Activated T-cell treated with anti-CD3 and anti-CD28 coated beads, Interleukin-2, amount 50 U/mL, for 72 hours (primary cell): ENCODE measurements at regions not wholly inside any gene's neighbourhood (a gene's known extent, or its start where the extent isn't known, plus 50 kb on each side); places are given as distances from the start of the nearest gene placed in this dataset.

Experiments used
- ATAC-seq, 2 donors: fragments of 150-1000 bp; cut with Tn5 transposase; replicated peaks in 1 of 2; 2 replicates each; pipeline ENCODE4 v1.10.0; 2021; ENCODE audit warnings: moderate library complexity in 2 of 2, mild to moderate bottlenecking in 1 of 2
- DNase-seq, 2 donors: peaks; one replicate each; pipeline ENCODE4 v3.0.0; 2021 to 2022; ENCODE audit warnings: mixed read lengths in 1 of 2
- H3K27ac Mint-ChIP-seq: one replicate; pipeline ENCODE4 v1.8.0; 2022; ENCODE audit warnings: mild to moderate bottlenecking, moderate library complexity, mixed read lengths
- H3K27me3 Mint-ChIP-seq: one replicate; pipeline ENCODE4 v1.8.0; 2022; ENCODE audit warnings: low read depth, mixed read lengths
- H3K36me3 Mint-ChIP-seq, 2 donors: one replicate each; pipeline ENCODE4 v1.8.0; 2022; ENCODE audit warnings: mixed read lengths in 2 of 2, mild to moderate bottlenecking in 1 of 2; ENCODE audit not compliant: insufficient read depth in 2 of 2
- H3K4me1 Mint-ChIP-seq: one replicate; pipeline ENCODE4 v1.8.0; 2022; ENCODE audit warnings: low read depth, mixed read lengths
- H3K4me3 Mint-ChIP-seq, 2 donors: one replicate each; pipeline ENCODE4 v1.8.0; 2022; ENCODE audit warnings: mild to moderate bottlenecking in 2 of 2, mixed read lengths in 2 of 2, moderate library complexity in 2 of 2
- H3K9me3 Mint-ChIP-seq, 2 donors: one replicate each; pipeline ENCODE4 v1.8.0; 2022; ENCODE audit warnings: mixed read lengths in 2 of 2

DNA sequence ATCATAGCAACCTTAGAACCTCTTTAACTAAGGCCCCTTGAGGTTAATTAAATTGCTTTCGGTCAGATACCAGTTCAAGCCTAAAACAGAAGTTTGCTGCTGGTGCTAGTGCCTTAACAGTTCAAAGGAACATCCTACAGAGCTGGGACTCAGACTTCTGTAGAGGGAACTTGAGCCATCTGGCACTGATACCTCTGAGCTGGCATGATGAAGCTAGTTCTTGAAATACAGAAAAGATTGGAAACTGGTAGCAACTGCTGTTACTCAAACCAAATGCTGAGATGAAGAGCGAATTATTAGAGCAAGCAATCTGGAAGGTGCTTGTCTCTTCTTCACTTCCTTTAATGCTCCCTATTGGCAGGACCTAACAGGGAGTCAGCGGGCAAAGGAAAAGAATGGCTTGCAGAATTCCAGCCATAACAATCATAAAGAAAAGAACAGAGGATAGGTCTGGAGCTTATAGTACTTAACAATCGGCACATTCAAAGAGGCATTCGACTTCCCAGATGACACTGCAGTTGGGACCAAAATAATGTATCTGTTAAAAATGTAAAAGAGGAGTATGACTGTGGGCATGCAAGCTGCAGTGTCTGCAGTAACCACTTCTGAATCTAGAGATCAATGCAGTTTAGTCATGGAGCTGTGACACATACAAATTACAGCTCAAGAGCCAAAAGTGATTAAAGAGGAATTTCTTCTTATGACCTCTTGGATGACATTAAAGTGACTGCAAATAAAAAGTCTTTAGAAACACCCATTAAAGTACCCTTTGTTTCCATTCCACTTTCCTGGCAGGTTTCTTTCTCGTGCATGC is 298.9 kb downstream of the PDGFC start:
- Mint-ChIP-seq H3K9me3 (peaks cover 0 to 2% of the 10 kb centered on the region in 2 donors), H3K36me3 (peaks cover 0 to 2% of the 10 kb centered on the region in 2 donors), H3K4me3 (no peak overlapping the region), H3K4me1 (no peaks in the 10 kb centered on the region), H3K27me3 (no peaks in the 10 kb centered on the region), H3K27ac (no peak overlapping the region)
- ATAC-seq (no peak), DNase-seq (no peak)

DNA sequence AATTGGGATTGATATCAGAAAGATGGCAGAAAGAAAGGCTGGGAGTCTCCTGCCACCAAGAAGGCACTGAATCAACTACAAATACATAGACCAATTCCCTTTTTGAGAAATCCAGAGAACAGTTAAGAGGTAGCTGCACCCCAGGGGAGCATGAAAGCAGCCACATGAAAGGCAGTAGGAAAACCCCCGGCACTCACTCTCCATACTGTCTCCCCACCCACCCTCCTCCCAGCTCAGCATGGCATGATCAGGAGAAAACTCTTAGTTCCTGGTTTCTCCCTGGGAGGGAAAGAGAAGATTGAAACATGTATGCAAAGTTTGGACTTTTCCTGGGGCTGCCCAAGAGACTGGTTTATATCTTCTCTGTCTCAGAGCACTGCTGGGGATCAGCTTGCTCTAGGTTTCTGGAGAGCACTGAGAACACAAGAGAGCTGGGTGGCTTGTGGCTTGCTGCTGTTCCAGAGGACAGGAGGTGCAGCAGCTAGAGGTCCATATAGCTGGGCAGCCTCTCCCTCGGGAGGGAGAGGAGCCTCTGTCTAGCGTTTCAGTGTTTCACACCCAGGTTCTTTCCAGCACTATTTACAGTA is 305.7 kb downstream of the PDGFC start:
- no peak overlapping the region for H3K27ac Mint-ChIP-seq
- peaks cover 0 to 2% of the 10 kb centered on the region in 2 donors for H3K36me3 Mint-ChIP-seq
- H3K4me3 Mint-ChIP-seq: no peak overlapping the region
- peaks cover 0 to 4% of the 10 kb centered on the region in 2 donors for H3K9me3 Mint-ChIP-seq
- no peaks in the 10 kb centered on the region for H3K27me3 Mint-ChIP-seq
- DNase-seq: no peak
- no peak for ATAC-seq
- H3K4me1 Mint-ChIP-seq: no peaks in the 10 kb centered on the region

DNA sequence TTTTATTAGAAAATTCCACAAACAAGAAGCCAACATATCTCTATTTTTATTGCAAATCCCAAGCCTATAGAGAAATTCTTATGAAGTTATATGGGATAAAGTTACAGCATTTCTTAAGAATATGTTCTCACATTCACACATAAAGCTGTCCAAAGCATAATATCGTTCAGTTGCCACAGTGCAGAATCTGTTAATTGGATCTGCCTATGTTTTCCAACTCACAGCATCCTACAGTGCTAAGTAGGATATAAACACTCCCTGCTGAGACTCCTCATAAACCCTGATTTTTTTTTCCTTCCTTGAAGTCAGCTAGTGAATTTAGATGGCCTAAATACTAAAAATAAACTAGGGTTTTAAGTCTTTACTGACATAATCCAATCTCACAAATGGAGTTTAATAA is 307.9 kb downstream of the PDGFC start:
- Mint-ChIP-seq H3K9me3 (peaks cover 0 to 3% of the 10 kb centered on the region in 2 donors), H3K4me3 (no peak overlapping the region), H3K4me1 (no peaks in the 10 kb centered on the region), H3K27ac (no peak overlapping the region), H3K27me3 (no peaks in the 10 kb centered on the region), H3K36me3 (no peaks in the 10 kb centered on the region)
- DNase-seq (no peak), ATAC-seq (no peak)

DNA sequence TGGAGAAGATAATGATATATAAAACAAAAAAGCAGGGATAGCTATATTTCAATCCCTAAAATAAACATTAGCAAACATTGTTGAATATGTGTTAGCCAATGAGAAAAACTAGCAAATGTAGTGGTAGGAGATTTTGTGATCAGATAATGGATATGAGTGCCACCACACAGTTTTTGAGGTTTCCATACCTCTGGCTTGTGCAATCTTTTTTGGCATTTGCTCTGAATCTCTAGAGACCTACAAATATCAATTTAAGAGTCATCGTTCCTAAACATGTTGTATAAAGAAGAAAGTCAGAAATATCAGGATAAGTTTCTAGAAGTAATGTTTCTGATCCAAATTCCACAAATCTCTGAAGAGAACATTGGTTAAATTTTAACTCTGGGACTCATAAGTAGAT is 308.7 kb downstream of the PDGFC start:
- no peak overlapping the region for H3K4me3 Mint-ChIP-seq
- peaks cover 0 to 3% of the 10 kb centered on the region in 2 donors for H3K9me3 Mint-ChIP-seq
- ATAC-seq: no peak
- DNase-seq: no peak
- no peaks in the 10 kb centered on the region for H3K27me3 Mint-ChIP-seq
- H3K27ac Mint-ChIP-seq: no peak overlapping the region
- H3K4me1 Mint-ChIP-seq: no peaks in the 10 kb centered on the region
- no peaks in the 10 kb centered on the region for H3K36me3 Mint-ChIP-seq

DNA sequence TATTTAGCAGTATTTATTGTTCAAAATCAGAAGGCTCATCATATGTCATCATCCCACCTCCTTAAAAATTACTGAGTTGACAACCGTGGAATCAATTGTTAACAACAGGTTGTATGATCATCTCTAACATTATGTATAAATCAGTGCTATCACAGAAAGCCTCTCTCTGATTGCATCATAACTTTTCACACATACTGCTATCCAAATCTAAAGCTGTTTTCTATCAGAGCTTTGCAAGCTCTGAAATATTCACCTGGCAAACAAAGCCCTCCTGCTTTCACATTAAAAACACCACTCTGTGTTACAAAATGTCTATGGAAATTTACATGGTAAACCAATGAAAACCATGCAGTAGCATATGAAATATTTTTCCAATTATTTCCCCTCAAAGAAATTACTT is 310.0 kb downstream of the PDGFC start:
- DNase-seq (no peak), ATAC-seq (no peak)
- Mint-ChIP-seq H3K4me3 (no peak overlapping the region), H3K4me1 (no peaks in the 10 kb centered on the region), H3K27me3 (no peaks in the 10 kb centered on the region), H3K36me3 (no peaks in the 10 kb centered on the region), H3K9me3 (peaks cover 0 to 3% of the 10 kb centered on the region in 2 donors), H3K27ac (no peak overlapping the region)

DNA sequence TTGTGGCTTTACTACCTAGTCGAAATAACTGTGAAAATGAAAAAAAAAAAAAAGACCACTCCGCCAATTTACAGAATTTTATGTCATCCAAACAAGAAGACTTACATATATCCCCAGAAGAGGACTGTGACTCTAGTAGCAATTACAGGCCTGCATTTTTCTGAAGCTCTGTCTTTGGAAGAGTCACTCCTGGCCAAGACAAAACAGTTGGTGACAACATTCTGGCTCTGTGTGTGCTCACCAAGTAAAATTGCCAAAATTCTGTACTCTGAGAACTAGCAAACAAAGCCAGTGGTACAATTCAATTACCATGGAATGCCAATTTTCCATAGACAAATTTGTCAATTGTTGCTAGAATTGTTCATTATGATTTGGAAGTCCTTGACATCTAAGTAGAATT is 311.1 kb downstream of the PDGFC start:
- Mint-ChIP-seq H3K4me3 (no peak overlapping the region), H3K9me3 (no peaks in the 10 kb centered on the region), H3K27ac (no peak overlapping the region), H3K27me3 (no peaks in the 10 kb centered on the region), H3K36me3 (no peaks in the 10 kb centered on the region), H3K4me1 (no peaks in the 10 kb centered on the region)
- ATAC-seq: no peak
- DNase-seq: no peak

DNA sequence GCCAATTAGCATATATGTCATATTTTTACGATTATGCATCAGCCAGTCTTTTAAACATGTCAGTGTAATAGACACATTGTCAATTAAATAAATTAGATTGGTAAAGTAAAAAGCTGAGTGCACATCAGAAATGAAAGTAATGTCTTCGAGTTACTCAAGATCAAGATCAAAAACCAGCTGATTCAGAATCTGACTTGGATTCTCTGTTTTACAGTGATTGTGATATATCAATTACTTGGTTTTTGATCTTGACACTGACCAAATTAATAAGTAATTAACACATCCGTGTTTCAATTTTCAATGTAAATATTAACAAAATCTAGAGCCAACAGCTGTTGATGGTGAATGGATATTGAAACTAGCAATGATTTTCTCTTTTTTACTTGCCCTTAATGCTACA is 311.6 kb downstream of the PDGFC start:
- no peak overlapping the region for H3K27ac Mint-ChIP-seq
- no peak overlapping the region for H3K4me3 Mint-ChIP-seq
- H3K27me3 Mint-ChIP-seq: no peaks in the 10 kb centered on the region
- DNase-seq: no peak
- H3K9me3 Mint-ChIP-seq: no peaks in the 10 kb centered on the region
- H3K36me3 Mint-ChIP-seq: no peaks in the 10 kb centered on the region
- H3K4me1 Mint-ChIP-seq: no peaks in the 10 kb centered on the region
- no peak for ATAC-seq

DNA sequence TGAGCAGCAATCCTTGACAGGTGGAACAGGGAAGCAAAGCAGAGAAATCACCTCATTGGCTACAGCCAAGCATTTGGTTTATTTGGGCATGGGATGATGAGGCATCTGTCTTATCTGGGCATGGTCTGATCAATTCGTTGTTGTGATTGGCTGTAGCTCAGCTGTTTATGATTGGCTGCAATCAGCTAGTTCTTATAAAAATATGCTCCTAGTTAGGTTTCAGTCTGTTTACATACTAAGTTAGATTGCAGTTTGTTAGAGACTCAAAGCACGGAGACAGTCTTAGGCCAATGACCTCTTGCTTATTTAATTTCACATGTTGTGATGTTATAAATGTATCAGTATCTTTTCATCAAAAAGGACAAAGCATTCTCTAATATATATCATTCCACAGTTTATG is 312.0 kb downstream of the PDGFC start:
- DNase-seq (no peak), ATAC-seq (no peak)
- H3K4me3 Mint-ChIP-seq: no peak overlapping the region
- H3K4me1 Mint-ChIP-seq: no peaks in the 10 kb centered on the region
- no peaks in the 10 kb centered on the region for H3K27me3 Mint-ChIP-seq
- no peak overlapping the region for H3K27ac Mint-ChIP-seq
- H3K9me3 Mint-ChIP-seq: no peaks in the 10 kb centered on the region
- no peaks in the 10 kb centered on the region for H3K36me3 Mint-ChIP-seq

DNA sequence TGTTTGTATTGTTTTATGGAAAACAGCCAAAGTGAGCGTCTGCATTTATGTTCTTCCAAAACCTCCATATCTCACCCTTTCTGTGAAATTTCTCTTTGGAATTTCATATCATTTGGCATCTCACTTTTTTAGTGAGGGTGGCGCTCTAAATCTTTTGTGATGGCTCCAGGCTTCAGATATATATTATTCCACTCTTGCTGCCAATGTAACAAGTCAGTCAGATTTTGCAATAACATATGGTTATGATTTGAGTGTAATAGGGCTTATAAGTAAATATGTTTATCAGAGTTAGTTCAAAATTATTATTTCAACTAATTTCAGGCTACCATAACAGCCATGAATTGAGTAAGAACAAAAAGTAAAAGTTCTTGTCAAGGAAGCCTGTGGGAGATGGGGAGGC is 314.7 kb downstream of the PDGFC start:
- H3K9me3 Mint-ChIP-seq: no peaks in the 10 kb centered on the region
- DNase-seq: no peak

DNA sequence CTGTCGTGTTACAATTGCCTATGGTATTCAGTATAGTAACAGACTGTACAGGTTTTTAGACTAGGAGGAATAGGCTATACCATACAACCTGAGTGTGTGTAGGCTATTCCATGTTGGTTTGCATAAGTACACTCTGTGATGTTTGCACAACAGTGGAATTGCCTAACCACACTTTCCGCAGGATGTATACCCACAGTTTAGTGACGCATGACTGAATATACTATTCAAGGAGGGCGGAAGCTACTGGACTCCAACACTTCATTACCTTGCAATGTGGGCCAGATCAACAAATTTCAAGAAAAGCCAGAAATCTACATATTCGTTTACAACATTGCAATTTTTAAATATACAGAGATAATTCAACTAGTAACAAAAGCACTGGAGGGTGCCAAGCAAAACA is 317.2 kb downstream of the PDGFC start:
- ATAC-seq (no peak), DNase-seq (no peak)
- Mint-ChIP-seq H3K27me3 (no peaks in the 10 kb centered on the region), H3K27ac (no peak overlapping the region), H3K9me3 (peaks cover 6 to 9% of the 10 kb centered on the region in 2 donors), H3K36me3 (no peaks in the 10 kb centered on the region), H3K4me3 (no peak overlapping the region), H3K4me1 (no peaks in the 10 kb centered on the region)

More for the DNA sequence above, 314.7 kb downstream of the PDGFC start:
- no peak for ATAC-seq
- Mint-ChIP-seq H3K36me3 (no peaks in the 10 kb centered on the region), H3K27me3 (no peaks in the 10 kb centered on the region), H3K4me1 (no peaks in the 10 kb centered on the region), H3K27ac (no peak overlapping the region), H3K4me3 (no peak overlapping the region)

DNA sequence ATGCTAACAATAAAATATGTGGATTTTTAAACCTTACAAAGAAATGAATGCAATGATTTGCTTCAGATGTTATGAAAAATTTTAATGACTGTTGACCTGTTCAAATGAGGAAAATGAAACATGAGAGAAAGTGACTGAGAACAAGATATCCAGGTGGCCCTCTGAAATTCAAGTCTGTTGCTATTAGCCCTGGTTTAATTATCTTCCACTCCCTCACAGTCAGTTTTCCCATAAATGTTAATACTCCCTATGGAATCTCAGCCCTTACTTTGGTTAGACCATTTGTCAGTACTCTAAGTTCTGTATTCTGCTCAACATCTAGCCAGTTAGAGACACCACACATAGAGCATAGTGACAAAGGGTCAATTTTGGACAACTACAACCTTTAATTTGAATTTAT is 327.8 kb downstream of the PDGFC start:
- DNase-seq (no peak), ATAC-seq (no peak)
- Mint-ChIP-seq H3K36me3 (peaks cover 0 to 2% of the 10 kb centered on the region in 2 donors), H3K4me1 (no peaks in the 10 kb centered on the region), H3K27ac (no peak overlapping the region), H3K4me3 (no peak overlapping the region), H3K27me3 (no peaks in the 10 kb centered on the region), H3K9me3 (peaks cover 8 to 11% of the 10 kb centered on the region in 2 donors)

DNA sequence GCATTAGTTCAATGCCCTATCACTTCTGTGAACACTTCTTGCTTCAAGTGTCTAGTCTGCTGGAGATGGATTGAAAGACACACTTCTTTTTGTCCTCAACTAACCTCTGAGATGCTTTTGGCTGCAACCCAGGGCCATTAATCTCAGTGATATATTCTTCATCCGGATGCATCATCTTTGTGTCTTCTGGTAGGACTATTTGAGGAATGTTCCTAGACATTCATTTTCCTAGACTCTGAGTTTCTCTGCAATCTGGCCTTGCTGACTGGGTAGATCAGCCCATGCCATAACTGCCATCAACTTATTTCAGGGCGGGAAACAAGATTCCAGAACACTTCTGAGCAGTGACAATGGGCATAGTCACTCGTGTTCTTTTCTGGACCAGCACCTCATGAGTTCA is 329.4 kb downstream of the PDGFC start:
- no peak for DNase-seq
- Mint-ChIP-seq H3K27ac (no peak overlapping the region), H3K4me3 (no peak overlapping the region), H3K9me3 (peaks cover 4 to 7% of the 10 kb centered on the region in 2 donors), H3K4me1 (no peaks in the 10 kb centered on the region), H3K36me3 (peaks cover 0 to 2% of the 10 kb centered on the region in 2 donors), H3K27me3 (no peaks in the 10 kb centered on the region)
- ATAC-seq: no peak

DNA sequence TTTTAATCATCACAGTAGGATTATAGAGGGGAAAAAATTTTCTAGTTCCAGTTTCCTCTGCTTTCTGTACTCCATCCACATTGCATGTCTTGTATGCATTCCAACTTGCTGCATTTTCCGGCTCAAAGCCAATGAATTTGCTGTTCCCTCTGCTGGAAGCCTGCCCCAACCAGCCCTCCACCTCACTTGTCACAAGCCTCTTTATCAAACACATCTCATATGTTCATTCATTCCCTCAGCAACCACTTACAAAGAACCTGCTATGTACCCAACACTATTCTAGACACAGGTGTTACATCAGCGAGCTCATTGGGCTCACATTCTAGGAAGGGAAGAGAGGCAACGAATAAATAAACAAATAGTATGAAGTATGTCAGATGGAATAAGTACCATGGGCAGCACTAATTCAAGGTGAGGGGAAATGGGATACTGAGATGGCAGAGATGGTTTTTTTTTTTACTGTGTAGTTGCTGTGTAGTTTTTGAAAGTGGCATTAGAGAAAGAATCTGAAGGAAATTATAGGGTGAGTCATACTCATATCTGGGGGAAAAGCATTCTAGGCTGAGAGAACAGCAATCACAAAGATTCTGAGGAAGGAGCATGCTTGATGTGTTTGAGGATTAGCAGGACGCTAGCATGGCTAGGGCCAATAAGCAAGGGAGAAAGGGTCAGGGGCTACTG is 332.5 kb downstream of the PDGFC start:
- Mint-ChIP-seq H3K4me3 (no peak overlapping the region), H3K9me3 (peaks cover 4 to 10% of the 10 kb centered on the region in 2 donors), H3K36me3 (no peaks in the 10 kb centered on the region), H3K4me1 (no peaks in the 10 kb centered on the region), H3K27ac (no peak overlapping the region), H3K27me3 (no peaks in the 10 kb centered on the region)
- no peak for DNase-seq
- no peak for ATAC-seq
